Panc1 (cell line): ENCODE measurements at regions not wholly inside any gene's neighbourhood (a gene's known extent, or its start where the extent isn't known, plus 50 kb on each side); places are given as distances from the start of the nearest gene placed in this dataset.

ENCODE experiments used
- CTCF ChIP-seq: fragments of 450-650 bp; IDR thresholded peaks from 2 replicates; pipeline ENCODE4 v1.5.1; 2017; ENCODE audit warnings: mild to moderate bottlenecking
- POLR2AphosphoS5 ChIP-seq: IDR thresholded peaks from 2 replicates; pipeline ENCODE4 v1.6.1; 2012; ENCODE audit warnings: mild to moderate bottlenecking, low read depth, low read length, moderate library complexity
- REST ChIP-seq, 2 experiments: IDR thresholded peaks; 2 replicates each; pipeline ENCODE4 v1.6.1; 2011 to 2012; ENCODE audit warnings: low read depth in 2 of 2, control low read depth in 1 of 2, low read length in 1 of 2, mild to moderate bottlenecking in 1 of 2, moderate library complexity in 1 of 2; ENCODE audit not compliant: insufficient read depth in 1 of 2
- SIN3A ChIP-seq: IDR thresholded peaks from 2 replicates; pipeline ENCODE4 v1.6.1; 2012; ENCODE audit warnings: low read depth, mild to moderate bottlenecking, low read length, moderate library complexity, borderline replicate concordance; ENCODE audit not compliant: insufficient read depth
- TCF7L2 ChIP-seq: IDR thresholded peaks from 2 replicates; pipeline ENCODE4 v1.6.1; 2011; ENCODE audit warnings: mild to moderate bottlenecking, low read depth, low read length, inconsistent platforms

GRCh38 chr9:134251296-134252069 is 74.8 kb upstream of the RXRA start:
- TF ChIP-seq CTCF (no peak), TCF7L2 (no peak), POLR2AphosphoS5 (no peak), REST (IDR thresholded peaks at IDR 0.05; ENCODE audit: insufficient read depth in 1 of 2, low read depth in 2 of 2, low read length in 1 of 2) (no peak), SIN3A (no peak)
